Astrocyte of the spinal cord (primary cell): ENCODE measurements at regions not wholly inside any gene's neighbourhood (a gene's known extent, or its start where the extent isn't known, plus 50 kb on each side); places are given as distances from the start of the nearest gene placed in this dataset.

Source experiments
- DNase-seq: peaks from one replicate; pipeline ENCODE4 v3.0.0; 2011; ENCODE audit warnings: low read depth, low spot score
- H3K4me3 ChIP-seq: 2 replicates; pipeline ENCODE4 v1.5.1; 2011; ENCODE audit warnings: low read depth, mild to moderate bottlenecking, low read length, moderate library complexity
- in situ Hi-C: cut with HindIII; loops from 2 replicates; pipeline ENCODE4 v1.10.0; 2017; ENCODE audit warnings: low sequenced_read_pairs
- TF ChIP-seq, protein P1 (sequence below): IDR thresholded peaks from 2 replicates; pipeline ENCODE4 v1.5.1; 2012; ENCODE audit warnings: low read depth, mild to moderate bottlenecking, low read length, inconsistent platforms

DNA sequence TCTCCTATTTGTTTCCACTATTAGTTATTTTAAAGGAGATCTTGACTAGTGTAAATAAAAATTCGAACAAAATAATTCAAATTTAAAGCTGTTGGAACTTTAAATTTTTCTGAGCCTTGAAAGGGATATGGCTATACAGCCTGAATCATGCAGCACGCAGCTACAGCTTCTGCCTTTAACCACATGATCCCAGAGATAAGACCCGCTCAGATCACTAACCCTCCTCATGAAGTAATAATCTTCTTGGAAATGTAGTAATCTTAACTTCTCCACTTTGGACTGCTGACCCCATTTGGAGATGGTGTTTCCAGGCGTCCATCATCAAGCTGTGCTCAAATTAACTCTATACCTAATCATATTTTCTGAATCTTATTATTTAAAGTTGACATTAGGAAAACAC is 336.6 kb downstream of the DSC3 start:
- TF ChIP-seq, protein P1, sequence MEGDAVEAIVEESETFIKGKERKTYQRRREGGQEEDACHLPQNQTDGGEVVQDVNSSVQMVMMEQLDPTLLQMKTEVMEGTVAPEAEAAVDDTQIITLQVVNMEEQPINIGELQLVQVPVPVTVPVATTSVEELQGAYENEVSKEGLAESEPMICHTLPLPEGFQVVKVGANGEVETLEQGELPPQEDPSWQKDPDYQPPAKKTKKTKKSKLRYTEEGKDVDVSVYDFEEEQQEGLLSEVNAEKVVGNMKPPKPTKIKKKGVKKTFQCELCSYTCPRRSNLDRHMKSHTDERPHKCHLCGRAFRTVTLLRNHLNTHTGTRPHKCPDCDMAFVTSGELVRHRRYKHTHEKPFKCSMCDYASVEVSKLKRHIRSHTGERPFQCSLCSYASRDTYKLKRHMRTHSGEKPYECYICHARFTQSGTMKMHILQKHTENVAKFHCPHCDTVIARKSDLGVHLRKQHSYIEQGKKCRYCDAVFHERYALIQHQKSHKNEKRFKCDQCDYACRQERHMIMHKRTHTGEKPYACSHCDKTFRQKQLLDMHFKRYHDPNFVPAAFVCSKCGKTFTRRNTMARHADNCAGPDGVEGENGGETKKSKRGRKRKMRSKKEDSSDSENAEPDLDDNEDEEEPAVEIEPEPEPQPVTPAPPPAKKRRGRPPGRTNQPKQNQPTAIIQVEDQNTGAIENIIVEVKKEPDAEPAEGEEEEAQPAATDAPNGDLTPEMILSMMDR, result no peak
- in situ Hi-C loops, result no loop called here
- DNase-seq, result no peak
- no peak overlapping the region for H3K4me3 ChIP-seq

DNA sequence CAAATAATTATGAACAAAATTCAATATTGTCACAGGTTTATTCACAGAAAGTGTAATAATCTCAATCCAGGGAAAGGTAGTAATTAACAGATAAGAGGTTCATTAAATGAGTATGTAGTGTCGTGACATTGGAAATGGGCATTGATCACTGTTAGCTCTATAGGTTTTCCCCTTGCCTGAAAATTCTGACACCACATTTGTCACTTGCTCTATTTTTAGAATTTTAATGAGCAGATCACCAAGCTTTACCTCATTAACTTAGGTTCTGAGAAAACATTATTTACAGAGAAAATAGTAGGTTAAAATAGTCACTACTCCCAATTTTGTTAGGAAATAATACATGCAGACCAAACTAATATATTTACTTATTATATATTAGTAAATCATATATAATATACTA is 344.0 kb downstream of the DSC3 start:
- TF ChIP-seq, protein P1, result no peak
- in situ Hi-C loops, result no loop called here
- no peak overlapping the region for H3K4me3 ChIP-seq
- DNase-seq, result no peak

DNA sequence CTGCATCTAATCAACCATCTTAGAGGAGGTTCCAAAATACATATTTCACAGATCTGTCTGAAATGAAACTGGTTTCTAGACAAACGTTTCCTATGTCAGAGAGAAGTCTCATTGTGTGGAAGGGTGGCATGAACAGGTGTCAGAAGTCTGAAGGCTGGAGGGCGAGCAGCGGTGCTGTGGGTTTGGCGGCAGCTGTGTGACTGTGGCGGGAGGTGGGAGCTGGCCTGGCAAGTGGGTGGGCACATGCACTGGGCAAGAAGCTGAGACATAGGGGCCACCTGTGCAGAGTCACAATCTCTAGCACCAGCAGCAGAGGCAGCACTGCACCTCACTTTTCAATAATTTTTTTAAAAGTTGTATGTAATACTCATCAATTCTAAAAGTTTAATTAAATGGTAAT is 346.3 kb downstream of the DSC3 start:
- TF ChIP-seq, protein P1, result no peak
- in situ Hi-C loops, result no loop called here

DNA sequence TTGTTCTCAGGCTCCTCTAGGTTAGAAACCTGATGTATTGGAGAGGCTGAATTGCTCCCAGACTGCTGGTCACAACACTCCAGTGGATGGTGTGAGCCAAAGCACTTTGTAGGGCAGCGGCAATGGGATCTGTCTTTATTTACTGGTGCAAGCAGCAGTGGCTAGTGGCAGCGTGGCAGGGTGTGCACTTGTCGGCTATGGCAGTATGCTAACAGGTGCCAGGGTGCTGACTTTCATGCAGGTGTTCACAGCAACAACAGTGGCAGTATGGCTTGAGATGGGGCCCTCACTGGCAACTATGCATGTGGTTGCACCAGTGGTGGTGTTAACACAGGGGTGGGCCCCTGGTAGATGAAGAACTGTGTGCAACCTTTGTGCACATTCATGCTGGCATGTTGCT is 347.8 kb downstream of the DSC3 start:
- TF ChIP-seq, protein P1, result no peak
- no peak for DNase-seq
- in situ Hi-C loops, result no loop called here

More for the DNA sequence above, 346.3 kb downstream of the DSC3 start:
- no peak for DNase-seq
- H3K4me3 ChIP-seq, result no peak overlapping the region

DNA sequence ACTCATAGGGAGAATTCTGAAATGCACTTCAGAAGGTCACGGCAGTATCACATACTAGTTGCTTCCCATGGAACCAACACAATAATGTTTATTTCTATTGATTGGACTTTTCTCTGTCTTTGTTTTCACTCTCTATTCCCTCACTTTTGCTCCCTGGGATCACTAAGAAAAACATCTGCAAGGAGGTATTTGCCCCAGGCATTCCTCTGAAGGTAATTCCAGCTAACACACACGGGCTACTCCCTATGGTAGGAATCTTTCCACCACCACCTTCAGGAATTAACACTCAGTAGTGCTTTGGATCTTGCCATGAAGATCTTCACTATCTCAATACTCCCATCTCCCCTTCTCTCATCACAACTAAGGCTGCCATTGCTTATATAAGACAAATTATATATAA is 353.3 kb downstream of the DSC3 start:
- DNase-seq, result no peak
- in situ Hi-C loops, result no loop called here
- no peak overlapping the region for H3K4me3 ChIP-seq
- TF ChIP-seq, protein P1, result no peak

More for the DNA sequence above, 347.8 kb downstream of the DSC3 start:
- H3K4me3 ChIP-seq, result no peak overlapping the region

DNA sequence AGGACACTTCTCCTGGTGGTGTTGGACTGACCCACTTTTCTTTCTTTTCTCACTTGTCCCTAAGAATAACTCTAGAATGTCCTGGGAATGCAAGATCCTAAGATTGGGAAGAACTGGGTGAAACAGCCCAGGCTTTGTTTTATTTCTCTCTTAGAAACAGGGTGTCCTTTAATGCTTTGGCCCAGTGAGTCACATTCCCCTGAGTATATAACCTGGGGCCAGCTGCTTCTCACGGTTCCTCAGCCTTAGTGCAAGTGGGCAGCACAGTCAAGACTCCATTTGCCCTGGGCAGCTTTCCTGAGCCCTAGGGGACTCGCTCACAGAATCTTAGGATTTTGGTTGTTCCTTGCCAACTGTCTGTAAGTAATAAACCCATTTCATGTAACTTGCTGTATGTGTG is 355.0 kb downstream of the DSC3 start:
- H3K4me3 ChIP-seq, result no peak overlapping the region
- no peak for DNase-seq
- TF ChIP-seq, protein P1, result no peak
- in situ Hi-C loops, result no loop called here

DNA sequence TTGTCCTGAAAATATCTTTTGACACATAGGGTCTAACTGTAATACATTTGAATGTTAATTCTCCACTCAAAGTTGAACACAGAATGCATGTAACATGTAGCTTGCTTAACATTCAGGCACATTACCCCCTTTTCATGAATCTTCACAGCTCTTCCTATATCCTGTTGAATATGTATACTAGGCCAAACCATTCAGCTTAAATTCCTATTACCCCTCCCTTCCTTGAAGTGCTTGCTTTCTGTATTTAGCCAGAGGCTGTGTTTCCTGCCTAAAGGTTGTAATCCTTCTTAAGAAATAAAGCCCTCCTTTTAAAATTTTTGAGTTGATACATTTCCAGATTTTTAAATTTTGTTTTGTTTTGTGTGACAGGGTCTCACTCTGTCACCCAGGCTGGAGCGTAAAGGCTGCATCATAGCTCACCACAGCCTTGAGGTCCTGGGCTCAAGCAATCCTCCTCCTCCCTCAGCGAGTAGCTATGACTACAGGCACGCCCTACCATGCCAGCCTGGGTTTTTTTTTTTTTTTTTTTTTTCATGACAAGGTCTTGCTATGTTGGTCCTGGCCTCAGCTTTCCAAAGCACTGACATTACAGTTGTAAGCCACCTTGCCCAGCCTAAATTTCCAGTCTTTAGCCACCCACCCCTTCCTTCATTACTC is 357.6 kb downstream of the DSC3 start:
- in situ Hi-C loops, result no loop called here
- no peak for DNase-seq
- no peak overlapping the region for H3K4me3 ChIP-seq
- TF ChIP-seq, protein P1, result no peak
